HG02938 (cell line): ENCODE measurements at regions not wholly inside any gene's neighbourhood (a gene's known extent, or its start where the extent isn't known, plus 50 kb on each side); places are given as distances from the start of the nearest gene placed in this dataset.

Experiments
- ATAC-seq: cut with Tn5 transposase; IDR thresholded peaks from one replicate; pipeline ENCODE4 v1.9.1; 2021; ENCODE audit warnings: mild to moderate bottlenecking, moderate library complexity; ENCODE audit not compliant: unreplicated experiment

DNA sequence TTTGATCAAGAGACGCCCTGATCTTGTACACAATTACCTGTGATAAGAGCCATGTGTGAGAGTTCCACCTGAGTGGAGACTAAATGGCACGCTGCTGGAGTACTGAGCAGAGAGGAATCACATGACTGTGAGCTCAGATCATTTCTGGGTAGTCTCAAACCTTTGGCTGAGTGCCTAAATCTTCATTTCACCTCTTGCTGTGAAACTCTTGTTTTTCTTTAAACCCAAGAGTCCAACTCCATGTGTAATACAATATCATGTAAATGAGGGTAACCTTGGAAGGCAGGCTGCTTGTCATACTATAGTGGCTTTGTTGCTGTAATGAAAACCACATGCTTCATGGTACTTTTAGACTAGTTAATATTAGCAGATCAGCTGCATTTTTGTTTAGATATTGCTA is 156.9 kb downstream of the CAND1 start:
- ATAC-seq = no peak

- no peak for ATAC-seq
These were observed 158.2 kb downstream of the CAND1 start for GRCh38 chr12:67427336-67427735.

GRCh38 chr12:67428431-67428830 is 159.3 kb downstream of the CAND1 start:
- no peak for ATAC-seq

- no peak for ATAC-seq
These were observed 161.7 kb downstream of the CAND1 start for GRCh38 chr12:67430708-67431335.

GRCh38 chr12:67431411-67432020 is 162.4 kb downstream of the CAND1 start:
- ATAC-seq = no peak

GRCh38 chr12:67433385-67434175 is 164.4 kb downstream of the CAND1 start:
- ATAC-seq = peak; percentile 90

DNA sequence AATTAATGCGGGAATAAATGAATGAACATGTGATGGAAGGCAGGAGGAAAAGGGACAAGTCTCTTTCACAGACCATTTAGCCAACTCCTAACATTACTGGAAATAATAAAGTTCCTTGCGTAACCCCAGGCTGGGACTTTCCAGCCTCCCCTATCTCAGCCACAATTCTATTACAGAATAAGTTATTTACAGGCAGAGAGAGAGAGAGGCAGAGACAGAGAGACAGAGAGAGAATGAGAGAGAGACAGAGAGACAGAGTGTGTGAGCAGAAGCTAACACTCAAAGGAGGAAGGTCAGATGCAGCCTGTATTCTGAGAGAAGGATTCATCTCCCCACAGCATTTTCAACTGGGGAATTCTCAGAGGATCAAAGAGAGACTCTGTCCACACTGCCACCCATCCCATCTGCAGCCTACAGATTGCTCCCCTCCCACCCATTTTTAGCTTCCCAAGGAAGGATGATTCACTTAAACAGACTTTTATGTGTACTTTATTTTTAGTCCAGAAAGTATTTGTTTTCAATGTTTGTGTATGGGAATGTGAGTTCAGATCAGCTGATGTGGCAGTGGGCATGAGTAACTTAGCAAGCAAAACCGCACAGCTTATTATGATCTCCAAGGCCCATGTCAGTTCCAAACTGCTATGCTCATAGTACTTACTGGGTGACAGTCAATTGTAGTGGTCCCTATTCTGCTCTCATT is 165.7 kb downstream of the CAND1 start:
- ATAC-seq = no peak

DNA sequence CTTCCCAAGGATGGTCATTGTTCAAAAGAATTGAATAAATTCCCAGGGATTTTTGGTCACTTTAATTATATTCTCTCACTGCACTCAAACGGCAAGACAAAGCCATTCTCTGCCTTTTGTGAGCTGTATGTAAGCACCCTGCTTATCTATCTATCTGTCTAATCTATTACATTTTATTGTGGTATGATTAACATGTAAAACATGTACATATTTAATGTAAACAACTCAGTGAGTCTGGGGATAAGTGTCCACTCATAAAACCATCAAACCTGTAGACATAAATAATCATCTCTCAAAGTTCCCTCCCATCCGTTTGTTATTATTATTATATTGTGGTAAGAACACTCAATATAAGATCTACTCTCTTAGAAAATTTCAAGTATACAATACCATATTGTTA is 167.1 kb downstream of the CAND1 start:
- no peak for ATAC-seq

DNA sequence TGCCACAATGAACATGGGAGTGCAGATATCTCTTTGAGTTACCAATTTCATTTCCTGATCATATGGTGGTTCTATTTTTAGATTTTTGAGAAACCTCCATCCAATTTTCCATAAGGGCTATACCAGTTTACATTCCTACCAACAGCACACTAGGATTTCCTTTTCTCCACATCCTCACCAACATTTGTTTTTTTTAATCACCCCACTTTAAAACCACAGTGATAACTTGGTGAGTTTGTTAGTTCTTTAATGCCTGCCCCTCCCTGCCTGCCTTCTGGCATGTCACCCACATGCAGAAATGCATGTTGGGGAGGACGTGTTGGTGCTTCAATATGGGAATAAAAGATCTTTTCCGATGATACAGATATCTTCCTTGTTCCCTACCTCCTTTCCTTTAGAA is 167.9 kb downstream of the CAND1 start:
- ATAC-seq = no peak

GRCh38 chr12:67439611-67440010 is 170.5 kb downstream of the CAND1 start:
- ATAC-seq = no peak

- no peak for ATAC-seq
These were observed 172.7 kb downstream of the CAND1 start for GRCh38 chr12:67441736-67442346.

DNA sequence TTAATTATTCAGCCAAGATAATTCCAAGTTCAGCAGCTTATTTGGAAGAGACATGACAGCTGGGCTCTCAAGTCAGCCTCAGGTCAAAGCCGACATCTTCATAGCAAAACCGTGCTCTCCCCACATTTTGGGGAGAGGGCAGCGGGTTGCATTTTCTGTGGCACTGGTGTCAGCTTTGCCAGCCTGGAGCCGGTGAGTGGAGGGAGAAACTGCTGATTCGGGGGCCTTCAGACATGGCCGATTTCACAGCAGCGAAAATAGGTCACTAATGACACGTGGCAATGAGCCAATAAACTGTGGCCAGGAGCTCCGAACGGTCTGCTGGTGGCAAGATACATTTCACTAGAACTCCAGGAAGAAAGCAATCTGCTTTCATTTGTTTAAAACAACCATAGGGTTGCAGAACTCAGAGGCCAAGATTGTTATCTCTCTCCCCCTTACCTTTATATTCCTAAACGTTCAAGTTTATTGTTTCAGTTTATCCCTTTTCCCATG is 173.2 kb downstream of the CAND1 start:
- ATAC-seq = no peak

DNA sequence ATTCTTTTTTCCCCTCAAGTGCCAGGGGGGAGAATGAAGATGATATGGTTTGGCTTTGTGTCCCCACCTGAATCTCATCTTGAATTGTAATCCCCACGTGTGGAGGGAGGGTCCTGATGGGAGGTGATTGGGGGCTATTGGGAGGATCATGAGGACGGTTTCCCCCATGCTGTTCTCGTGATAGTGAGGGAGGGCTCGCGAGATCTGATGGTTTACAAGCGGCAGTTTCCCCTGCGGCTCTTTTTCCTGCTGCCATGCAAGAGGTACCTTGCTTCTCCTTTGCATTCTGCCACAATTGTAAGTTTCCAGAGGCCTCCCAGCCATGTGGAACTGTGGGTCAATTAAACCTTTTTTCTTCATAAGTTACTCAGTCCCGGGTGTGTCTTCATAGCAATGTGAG is 173.7 kb downstream of the CAND1 start:
- no peak for ATAC-seq

DNA sequence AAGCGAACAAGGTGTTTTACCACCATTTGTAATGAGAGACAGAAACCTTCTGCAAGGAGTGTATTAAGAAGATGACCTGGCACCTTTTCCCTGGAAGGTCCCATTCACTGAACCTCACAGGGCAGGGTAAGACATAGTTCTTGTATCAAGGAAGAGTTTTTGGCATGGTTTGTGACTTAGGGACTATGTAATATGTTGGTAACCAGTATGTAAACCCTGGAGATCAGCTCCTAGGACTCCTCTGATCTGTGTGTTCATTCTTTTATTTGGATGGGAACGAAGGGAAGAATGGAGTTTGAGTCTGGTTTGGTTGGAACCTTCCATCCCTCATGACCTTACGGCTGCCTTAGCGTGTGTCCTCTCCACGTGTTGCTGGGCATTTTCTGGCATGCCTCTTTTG is 175.4 kb downstream of the CAND1 start:
- no peak for ATAC-seq

GRCh38 chr12:67446716-67447115 is 177.6 kb downstream of the CAND1 start:
- ATAC-seq = no peak

DNA sequence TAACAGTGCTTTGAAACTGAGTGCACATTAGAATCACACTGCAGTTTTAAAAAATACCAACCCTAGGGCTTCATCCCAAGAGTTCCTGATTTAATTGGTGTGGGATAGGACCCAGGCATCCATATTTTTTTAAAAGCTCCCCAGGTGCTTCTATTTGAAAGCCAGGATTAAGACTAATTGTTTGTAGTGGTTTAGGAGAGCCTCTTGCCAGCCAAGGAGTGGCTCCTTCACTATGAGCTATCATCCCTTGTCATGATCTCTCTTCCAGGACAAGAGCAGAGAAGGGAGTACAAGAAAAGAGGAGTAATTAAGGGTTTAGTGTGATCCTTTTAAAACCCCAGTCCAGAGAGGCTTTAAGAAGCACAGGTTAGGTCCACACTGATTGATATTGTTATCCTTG is 178.0 kb downstream of the CAND1 start:
- no peak for ATAC-seq

- peak; percentile 83 for ATAC-seq
These were observed 180.5 kb downstream of the CAND1 start for GRCh38 chr12:67449591-67450052.

DNA sequence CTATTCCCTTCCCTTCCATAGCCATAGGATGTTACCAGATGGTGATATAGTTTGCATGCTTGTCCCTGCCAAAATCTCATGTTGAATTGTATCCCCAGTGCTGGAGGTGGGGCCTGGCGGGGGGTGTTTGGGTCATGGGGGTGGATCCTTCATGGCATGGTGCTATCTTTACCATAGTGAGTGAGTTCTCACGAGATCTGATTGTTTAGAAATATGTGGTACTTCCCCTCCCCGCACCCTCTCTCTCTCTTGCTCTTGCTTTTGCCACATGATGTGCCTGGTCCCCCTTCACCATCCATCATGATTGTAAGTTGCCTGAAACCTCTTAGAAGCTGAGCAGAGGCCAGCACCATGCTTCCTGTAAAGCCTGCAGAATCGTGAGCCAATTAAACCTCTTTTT is 181.3 kb downstream of the CAND1 start:
- no peak for ATAC-seq

DNA sequence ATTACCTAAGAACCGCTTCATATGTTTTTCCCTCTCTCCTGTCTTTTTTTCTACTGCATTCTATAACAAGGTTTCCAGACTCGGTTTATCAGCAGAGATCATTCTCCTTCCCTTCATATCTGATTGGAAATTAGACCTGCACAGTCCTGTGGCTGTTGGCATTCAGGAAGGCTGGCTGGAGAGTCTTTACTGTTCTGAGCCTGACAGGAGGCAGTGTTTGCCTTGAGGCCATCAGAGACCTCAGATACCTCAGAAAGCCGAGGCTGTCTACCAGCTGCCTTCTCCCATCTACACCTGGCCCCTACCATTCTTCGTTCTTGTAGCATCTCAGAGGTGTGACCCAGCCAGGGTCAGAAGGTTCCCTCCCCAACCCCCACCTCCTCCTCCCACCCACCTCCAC is 182.0 kb downstream of the CAND1 start:
- no peak for ATAC-seq

- ATAC-seq = peak; percentile 44
These were observed 183.1 kb downstream of the CAND1 start for GRCh38 chr12:67452119-67452805.
